GM18873 (cell line): ENCODE measurements at regions not wholly inside any gene's neighbourhood (a gene's known extent, or its start where the extent isn't known, plus 50 kb on each side); places are given as distances from the start of the nearest gene placed in this dataset.

ENCODE experiments used
- ATAC-seq: cut with Tn5 transposase; IDR thresholded peaks from one replicate; pipeline ENCODE4 v1.9.1; 2021; ENCODE audit warnings: mild to moderate bottlenecking, moderate library complexity, moderate number of reproducible peaks; ENCODE audit not compliant: unreplicated experiment, low FRiP score

- ATAC-seq = no peak
These were observed 90.0 kb downstream of the FGF18 start for GRCh38 chr5:171509467-171509866.

- no peak for ATAC-seq
These were observed 93.0 kb downstream of the FGF18 start for GRCh38 chr5:171512397-171512796.

GRCh38 chr5:171513591-171513990 lies 94.1 kb downstream of the FGF18 start:
- ATAC-seq = no peak

- no peak for ATAC-seq
These were observed 99.5 kb downstream of the FGF18 start for GRCh38 chr5:171518916-171519315.

GRCh38 chr5:171520300-171521174 lies 101.1 kb downstream of the FGF18 start:
- ATAC-seq = no peak

GRCh38 chr5:171521219-171521633 lies 101.8 kb downstream of the FGF18 start:
- ATAC-seq = no peak

- ATAC-seq = no peak
These were observed 102.2 kb downstream of the FGF18 start for GRCh38 chr5:171521679-171522078.

GRCh38 chr5:171523781-171524180 lies 104.3 kb downstream of the FGF18 start:
- no peak for ATAC-seq

- no peak for ATAC-seq
These were observed 105.0 kb downstream of the FGF18 start for GRCh38 chr5:171524466-171524865.

- ATAC-seq = no peak
These were observed 105.6 kb downstream of the FGF18 start for GRCh38 chr5:171525085-171525484.

- ATAC-seq = no peak
These were observed 108.6 kb downstream of the FGF18 start for GRCh38 chr5:171528036-171528435.

GRCh38 chr5:171528865-171529614 lies 109.6 kb downstream of the FGF18 start:
- no peak for ATAC-seq

GRCh38 chr5:171531638-171532037 lies 112.2 kb downstream of the FGF18 start:
- ATAC-seq = no peak

GRCh38 chr5:171533153-171533552 lies 113.7 kb downstream of the FGF18 start:
- ATAC-seq = no peak

GRCh38 chr5:171534043-171534895 lies 114.8 kb downstream of the FGF18 start:
- ATAC-seq = no peak

GRCh38 chr5:171535162-171535561 lies 115.7 kb downstream of the FGF18 start:
- ATAC-seq = no peak

GRCh38 chr5:171537070-171537849 lies 117.8 kb downstream of the FGF18 start:
- no peak for ATAC-seq

- no peak for ATAC-seq
These were observed 118.6 kb downstream of the FGF18 start for GRCh38 chr5:171537923-171538537.

GRCh38 chr5:171538681-171539080 lies 119.2 kb downstream of the FGF18 start:
- no peak for ATAC-seq

- no peak for ATAC-seq
These were observed 121.4 kb downstream of the FGF18 start for GRCh38 chr5:171540865-171541264.
